SK-N-SH (cell line): ENCODE measurements at regions not wholly inside any gene's neighbourhood (a gene's known extent, or its start where the extent isn't known, plus 50 kb on each side); places are given as distances from the start of the nearest gene placed in this dataset.
A peak's percentile ranks its signal among the peaks of the same experiment; 100 is the strongest.

ENCODE experiments used
- CTCF ChIP-seq: fragments of 200-600 bp; sonication (generic); IDR thresholded peaks from 2 replicates; pipeline ENCODE4 v1.6.1; 2017; ENCODE audit warnings: antibody characterized with exemption, mild to moderate bottlenecking, moderate library complexity
- EP300 ChIP-seq, 2 experiments: IDR thresholded peaks; 2 replicates each; pipeline versions ENCODE4 v1.4.0 to v1.6.1; 2012; ENCODE audit warnings: borderline replicate concordance in 1 of 2, low read depth in 1 of 2, low read length in 1 of 2
- EZH2phosphoT487 ChIP-seq: fragments of 200-600 bp; sonication (generic); IDR thresholded peaks from 2 replicates; pipeline ENCODE4 v1.6.1; 2017; ENCODE audit warnings: low read depth, mixed run types, mild to moderate bottlenecking, antibody characterized with exemption, moderate library complexity, borderline replicate concordance
- GABPA ChIP-seq: IDR thresholded peaks from 2 replicates; pipeline ENCODE4 v1.4.0; 2012; ENCODE audit warnings: low read depth, mild to moderate bottlenecking
- MAX ChIP-seq: IDR thresholded peaks from 2 replicates; pipeline ENCODE4 v1.4.0; 2012; ENCODE audit warnings: low read depth
- NRF1 ChIP-seq: IDR thresholded peaks from 2 replicates; pipeline ENCODE4 v1.6.1; 2012; ENCODE audit warnings: low read depth, mild to moderate bottlenecking, low read length
- RAD21 ChIP-seq: IDR thresholded peaks from 2 replicates; pipeline ENCODE4 v1.6.1; 2012; ENCODE audit warnings: mild to moderate bottlenecking, low read length
- RCOR1 ChIP-seq: fragments of 150-350 bp; IDR thresholded peaks from 2 replicates; pipeline ENCODE4 v1.6.1; 2017; ENCODE audit warnings: antibody characterized with exemption, low read length
- REST ChIP-seq: IDR thresholded peaks from 2 replicates; pipeline ENCODE4 v1.6.1; 2012; ENCODE audit warnings: mild to moderate bottlenecking, low read depth, low read length, moderate library complexity
- RFX5 ChIP-seq: IDR thresholded peaks from 2 replicates; pipeline ENCODE4 v1.6.1; 2012; ENCODE audit warnings: mild to moderate bottlenecking, improper control_type of control experiment, low read length
- TAF1 ChIP-seq: IDR thresholded peaks from 2 replicates; pipeline ENCODE4 v1.6.1; 2012; ENCODE audit warnings: low read depth, mild to moderate bottlenecking, low read length, moderate library complexity, borderline replicate concordance

- TF ChIP-seq CTCF (no peak), GABPA (no peak), TAF1 (no peak), EZH2phosphoT487 (no peak), RCOR1 (no peak), NRF1 (no peak), MAX (no peak), REST (no peak), EP300 (IDR thresholded peaks at IDR 0.05; ENCODE audit: borderline replicate concordance in 1 of 2, low read depth in 1 of 2, low read length in 1 of 2) (no peak), RFX5 (no peak), RAD21 (peak; percentile 11; the same call in 1 of the 2 replicates)
These were observed 154.0 kb downstream of the OLFM1 start for GRCh38 chr9:135241381-135242048.
